Urinary bladder (tissue), 3 donors: ENCODE measurements at regions not wholly inside any gene's neighbourhood (a gene's known extent, or its start where the extent isn't known, plus 50 kb on each side); places are given as distances from the start of the nearest gene placed in this dataset.
A peak's percentile ranks its signal among the peaks of the same experiment; 100 is the strongest.

Experiments used
- DNase-seq: peaks from one replicate; pipeline ENCODE4 v3.0.0-alpha.2; 2015; ENCODE audit errors: extremely low spot score
- H3K27ac ChIP-seq: one replicate; pipeline ENCODE4 v1.5.1; 2013; ENCODE audit warnings: low read depth, mild to moderate bottlenecking, moderate library complexity
- H3K36me3 ChIP-seq: one replicate; pipeline ENCODE4 v1.6.1; 2013; ENCODE audit warnings: mild to moderate bottlenecking, moderate library complexity; ENCODE audit not compliant: insufficient read depth
- H3K4me1 ChIP-seq: one replicate; pipeline ENCODE4 v1.6.1; 2013; ENCODE audit warnings: mild to moderate bottlenecking, moderate library complexity; ENCODE audit not compliant: insufficient read depth
- H3K4me3 ChIP-seq: one replicate; pipeline ENCODE4 v1.5.1; 2013; ENCODE audit warnings: low read depth, low read length
- WGBS: extraction: QIAGEN DNeasy Blood & Tissue Kit; methylation state at CpG from one replicate; pipeline ENCODE4 v1.1.7; 2013; 5-methylcytosine and 5-hydroxymethylcytosine counted together
- donor health status: healthy with polysubstance abuse.
- donor health status: healthy.

- Histone ChIP-seq H3K4me1 (no peaks in the 10 kb centered on the region), H3K27ac (no peak overlapping the region), H3K36me3 (no peaks in the 10 kb centered on the region), H3K4me3 (no peak overlapping the region)
- no peak for DNase-seq
- 66% methylated on average over 5 of the region's 5 CpGs for WGBS
Measured at GRCh38 chr1:79847700-79848099, 841.2 kb upstream of the ADGRL4 start.

GRCh38 chr1:79845936-79846335 lies 839.4 kb upstream of the ADGRL4 start:
- 62% methylated on average over 1 of the region's 1 CpG for WGBS
- H3K27ac ChIP-seq, result no peak overlapping the region
- H3K4me3 ChIP-seq, result no peak overlapping the region
- no peak for DNase-seq
- no peaks in the 10 kb centered on the region for H3K36me3 ChIP-seq
- no peaks in the 10 kb centered on the region for H3K4me1 ChIP-seq

GRCh38 chr1:79842811-79843210 lies 836.3 kb upstream of the ADGRL4 start:
- H3K4me3 ChIP-seq, result no peak overlapping the region
- no peak for DNase-seq
- no peaks in the 10 kb centered on the region for H3K36me3 ChIP-seq
- no peaks in the 10 kb centered on the region for H3K4me1 ChIP-seq
- H3K27ac ChIP-seq, result no peak overlapping the region
- WGBS, result 71% methylated on average over 4 of the region's 4 CpGs

- Histone ChIP-seq H3K4me3 (no peak overlapping the region), H3K36me3 (no peaks in the 10 kb centered on the region), H3K27ac (no peak overlapping the region), H3K4me1 (no peaks in the 10 kb centered on the region)
- WGBS, result 91% methylated on average over 1 of the region's 1 CpG
- no peak for DNase-seq
Measured at GRCh38 chr1:79839882-79840281, 833.4 kb upstream of the ADGRL4 start.

- no peak overlapping the region for H3K4me3 ChIP-seq
- DNase-seq, result no peak
- no peaks in the 10 kb centered on the region for H3K4me1 ChIP-seq
- 56% methylated on average over 2 of the region's 2 CpGs for WGBS
- H3K36me3 ChIP-seq, result no peaks in the 10 kb centered on the region
- no peak overlapping the region for H3K27ac ChIP-seq
Measured at GRCh38 chr1:79827446-79827845, 820.9 kb upstream of the ADGRL4 start.

GRCh38 chr1:79825551-79825950 lies 819.0 kb upstream of the ADGRL4 start:
- H3K36me3 ChIP-seq, result no peaks in the 10 kb centered on the region
- H3K27ac ChIP-seq, result peak overlapping the region; percentile 10
- H3K4me3 ChIP-seq, result no peak overlapping the region
- H3K4me1 ChIP-seq, result no peaks in the 10 kb centered on the region
- WGBS, result 92% methylated on average over 3 of the region's 3 CpGs
- DNase-seq, result no peak

GRCh38 chr1:79822053-79822452 lies 815.5 kb upstream of the ADGRL4 start:
- 93% methylated on average over 11 of the region's 11 CpGs for WGBS

GRCh38 chr1:79819140-79819539 lies 812.6 kb upstream of the ADGRL4 start:
- no peak for DNase-seq
- Histone ChIP-seq H3K4me1 (no peaks in the 10 kb centered on the region), H3K4me3 (no peak overlapping the region), H3K27ac (no peak overlapping the region), H3K36me3 (no peaks in the 10 kb centered on the region)
- WGBS, result 92% methylated on average over 3 of the region's 3 CpGs

More at GRCh38 chr1:79822053-79822452, 815.5 kb upstream of the ADGRL4 start:
- no peaks in the 10 kb centered on the region for H3K36me3 ChIP-seq
- no peak overlapping the region for H3K4me3 ChIP-seq
- no peak overlapping the region for H3K27ac ChIP-seq
- H3K4me1 ChIP-seq, result no peaks in the 10 kb centered on the region
- DNase-seq, result no peak

- Histone ChIP-seq H3K4me1 (no peaks in the 10 kb centered on the region), H3K36me3 (no peaks in the 10 kb centered on the region), H3K27ac (no peak overlapping the region), H3K4me3 (no peak overlapping the region)
- 73% methylated on average over 4 of the region's 4 CpGs for WGBS
- no peak for DNase-seq
Measured at GRCh38 chr1:79817031-79817560, 810.6 kb upstream of the ADGRL4 start.

GRCh38 chr1:79815115-79815514 lies 808.6 kb upstream of the ADGRL4 start:
- no peak for DNase-seq
- H3K4me1 ChIP-seq, result no peaks in the 10 kb centered on the region
- no peaks in the 10 kb centered on the region for H3K36me3 ChIP-seq
- no peak overlapping the region for H3K4me3 ChIP-seq
- no peak overlapping the region for H3K27ac ChIP-seq
- 49% methylated on average over 3 of the region's 3 CpGs for WGBS

- H3K27ac ChIP-seq, result no peak overlapping the region
- no peaks in the 10 kb centered on the region for H3K4me1 ChIP-seq
- DNase-seq, result no peak
- WGBS, result 44% methylated on average over 3 of the region's 3 CpGs
- no peaks in the 10 kb centered on the region for H3K36me3 ChIP-seq
- no peak overlapping the region for H3K4me3 ChIP-seq
Measured at GRCh38 chr1:79811173-79811572, 804.6 kb upstream of the ADGRL4 start.

GRCh38 chr1:79808816-79809475 lies 802.4 kb upstream of the ADGRL4 start:
- no peaks in the 10 kb centered on the region for H3K36me3 ChIP-seq
- no peak for DNase-seq
- no peak overlapping the region for H3K27ac ChIP-seq
- H3K4me1 ChIP-seq, result no peaks in the 10 kb centered on the region
- H3K4me3 ChIP-seq, result no peak overlapping the region
- 86% methylated on average over 3 of the region's 3 CpGs for WGBS

GRCh38 chr1:79807816-79808215 lies 801.3 kb upstream of the ADGRL4 start:
- WGBS, result 58% methylated on average over 2 of the region's 2 CpGs
- no peak for DNase-seq
- H3K4me1 ChIP-seq, result no peaks in the 10 kb centered on the region

GRCh38 chr1:79797487-79797886 lies 791.0 kb upstream of the ADGRL4 start:
- Histone ChIP-seq H3K36me3 (no peaks in the 10 kb centered on the region), H3K4me3 (no peak overlapping the region), H3K4me1 (no peaks in the 10 kb centered on the region), H3K27ac (no peak overlapping the region)
- 98% methylated on average over 3 of the region's 3 CpGs for WGBS
- DNase-seq, result no peak

More at GRCh38 chr1:79807816-79808215, 801.3 kb upstream of the ADGRL4 start:
- Histone ChIP-seq H3K27ac (no peak overlapping the region), H3K36me3 (no peaks in the 10 kb centered on the region), H3K4me3 (no peak overlapping the region)
